ENCODE measurements at regions not wholly inside any gene's neighbourhood (a gene's known extent, or its start where the extent isn't known, plus 50 kb on each side); places are given as distances from the start of the nearest gene placed in this dataset.

- no peak for TF ChIP-seq EZH2 (IDR thresholded peaks at IDR 0.05)
- no peak for TF ChIP-seq CTCF (IDR thresholded peaks at IDR 0.05)
Measured at GRCh38 chr17:73821665-73822064, 177.4 kb upstream of the SDK2 start.

Data from neural progenitor cell (in vitro differentiated cells).